ENCODE measurements at regions not wholly inside any gene's neighbourhood (a gene's known extent, or its start where the extent isn't known, plus 50 kb on each side); places are given as distances from the start of the nearest gene placed in this dataset.

DNA sequence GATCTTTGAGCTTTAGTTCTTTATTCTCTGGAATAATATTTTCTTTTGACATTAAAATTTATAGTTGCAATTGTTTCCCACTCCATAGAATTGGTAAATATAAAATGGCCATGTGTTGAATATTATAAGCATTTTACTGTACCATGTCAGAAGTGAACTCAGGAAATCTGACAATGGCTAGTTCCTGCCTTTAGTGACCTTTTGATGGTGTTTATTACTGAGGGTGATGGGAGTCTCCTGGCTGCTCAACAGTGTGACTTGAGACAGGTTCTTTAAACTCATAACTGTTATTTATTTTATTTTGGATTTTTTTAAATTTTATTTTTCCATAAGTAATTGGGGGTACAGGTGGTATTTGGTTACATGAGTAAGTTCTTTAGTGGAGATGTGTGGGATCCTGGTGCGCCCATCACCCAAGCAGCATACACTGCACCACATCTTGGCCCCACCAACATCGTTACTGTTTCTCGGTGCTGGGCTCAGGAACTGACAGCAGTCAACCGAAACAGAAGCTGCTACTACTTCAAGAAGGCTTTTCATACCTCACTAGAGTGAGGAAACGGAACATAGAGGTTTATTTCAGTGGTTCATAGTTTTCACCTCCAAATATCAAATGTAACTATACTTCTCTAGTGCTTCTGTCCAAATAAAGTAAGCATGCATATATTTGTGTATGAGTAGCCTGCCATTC is 90.4 kb downstream of the PLEKHG1 start:
- no peaks in the 10 kb centered on the region for H3K79me2 ChIP-seq (ENCODE audit: control insufficient read depth, insufficient read depth, low read length)
- H3K4me3 ChIP-seq, result no peak overlapping the region
- POLR2A ChIA-PET, result no interaction called here
- in situ Hi-C loops (cut with MboI), result no loop called here
- DNase-seq (ENCODE audit: extremely low read depth in 1 of 4, low spot score in 3 of 4), result no peak
- H3K27ac ChIP-seq (ENCODE audit: extremely low read depth, low read depth, low read length), result no peak overlapping the region
- no peaks in the 10 kb centered on the region for H4K20me1 ChIP-seq (replicated peaks; ENCODE audit: control insufficient read depth, insufficient read depth, low read length)
- no peak overlapping the region for H3K9ac ChIP-seq (ENCODE audit: insufficient read depth in 1 of 2, low read depth in 2 of 2, low read length in 2 of 2)
- H3K4me1 ChIP-seq (replicated peaks in 1 of 2; ENCODE audit: control insufficient read depth in 2 of 2, insufficient read depth in 2 of 2, low read length in 2 of 2), result no peaks in the 10 kb centered on the region
- ATAC-seq, result no peak
- TF ChIP-seq WHSC1 (IDR thresholded peaks at IDR 0.05; ENCODE audit: low read length) (no peak), ZNF431 (CRISPR knock-in tag; IDR thresholded peaks at IDR 0.05) (no peak), ZNF644 (tag; IDR thresholded peaks at IDR 0.05; ENCODE audit: low read depth) (no peak), GATAD2A (IDR thresholded peaks at IDR 0.05) (no peak), ELF4 (CRISPR knock-in tag; IDR thresholded peaks at IDR 0.05) (no peak)
- WGBS (ENCODE audit: insufficient coverage, low coverage, missing lambda C conversion rate), result 0% methylated on average over 5 of the region's 5 CpGs
- no peak for FAIRE-seq
- BruUV-seq (replicated peaks), result no TSS peak
- no peaks in the 10 kb centered on the region for H3K9me3 ChIP-seq (replicated peaks; ENCODE audit: control insufficient read depth, insufficient read depth, low read depth, low read length)
- no peak overlapping the region for H3K4me2 ChIP-seq (ENCODE audit: insufficient read depth, low read length)
- H2AFZ ChIP-seq (ENCODE audit: low read depth, low read length), result no peak overlapping the region
- intact Hi-C loops (cut with micrococcal nuclease), result loop anchor here (5.0 kb wide), 2 partner anchors 52 to 102 kb away; no protein-coding TSS in a partner anchor
- H3K36me3 ChIP-seq (ENCODE audit: control insufficient read depth, insufficient read depth, low read length), result no peaks in the 10 kb centered on the region
- H3K27me3 ChIP-seq (ENCODE audit: control insufficient read depth in 2 of 2, insufficient read depth in 2 of 2, low read length in 2 of 2), result peaks cover 2 to 17% of the 10 kb centered on the region in 2 experiments; a peak in 4 of 5 replicates
- CTCF ChIA-PET (ENCODE audit: low intra/inter-chr PET ratio), result interaction anchor here (0.7 kb wide), 1 partner anchor 719 kb away, joined by 3 read pairs; no protein-coding TSS in a partner anchor
- no peaks in the 10 kb centered on the region for H3K9me1 ChIP-seq (ENCODE audit: control insufficient read depth, insufficient read depth, low read length)

DNA sequence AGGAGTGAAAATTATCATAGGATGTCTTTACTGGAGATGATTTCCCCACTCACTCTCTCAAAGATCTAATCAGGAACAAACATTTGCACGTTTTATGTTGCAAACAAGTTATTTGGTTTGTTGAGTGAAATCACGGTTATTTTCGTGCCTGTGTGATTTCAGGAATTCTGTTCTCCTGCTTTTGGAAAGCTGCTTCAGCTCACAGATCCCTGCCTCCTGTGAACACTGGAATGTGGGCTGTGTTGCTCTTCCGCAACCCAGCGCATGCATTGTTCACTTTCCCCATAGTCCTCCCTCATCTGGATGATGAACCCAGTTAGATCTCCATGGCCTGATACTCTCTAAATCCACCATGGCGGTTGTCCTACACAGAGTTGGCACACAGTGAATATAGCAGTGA is 91.0 kb downstream of the PLEKHG1 start:
- H3K36me3 ChIP-seq (ENCODE audit: control insufficient read depth, insufficient read depth, low read length), result no peaks in the 10 kb centered on the region
- H3K9me1 ChIP-seq (ENCODE audit: control insufficient read depth, insufficient read depth, low read length), result no peaks in the 10 kb centered on the region
- DNase-seq (ENCODE audit: extremely low read depth in 1 of 4, low spot score in 3 of 4) (no peak), ATAC-seq (no peak), FAIRE-seq (no peak)
- ChIA-PET CTCF (ENCODE audit: low intra/inter-chr PET ratio) (no interaction called here), POLR2A (no interaction called here)
- no TSS peak for BruUV-seq (replicated peaks)
- H3K4me1 ChIP-seq (replicated peaks in 1 of 2; ENCODE audit: control insufficient read depth in 2 of 2, insufficient read depth in 2 of 2, low read length in 2 of 2), result no peaks in the 10 kb centered on the region
- in situ Hi-C loops (cut with MboI) (no loop called here), intact Hi-C loops (cut with micrococcal nuclease) (no loop called here)
- no peaks in the 10 kb centered on the region for H3K79me2 ChIP-seq (ENCODE audit: control insufficient read depth, insufficient read depth, low read length)
- no peak overlapping the region for H3K27ac ChIP-seq (ENCODE audit: extremely low read depth, low read depth, low read length)
- 0% methylated on average over 6 of the region's 6 CpGs for WGBS (ENCODE audit: insufficient coverage, low coverage, missing lambda C conversion rate)
- TF ChIP-seq FOXK1 (CRISPR knock-in tag; IDR thresholded peaks at IDR 0.05; ENCODE audit: borderline replicate concordance) (no peak), BRD4 (IDR thresholded peaks at IDR 0.05) (no peak), CXXC5 (CRISPR knock-in tag; IDR thresholded peaks at IDR 0.05) (no peak), BHLHE40 (IDR thresholded peaks at IDR 0.05; ENCODE audit: low read length) (no peak), SRSF7 (optimal IDR thresholded peaks at IDR 0.05; ENCODE audit: low read depth, low read length) (no peak)
- TF ChIP-seq, protein P1, sequence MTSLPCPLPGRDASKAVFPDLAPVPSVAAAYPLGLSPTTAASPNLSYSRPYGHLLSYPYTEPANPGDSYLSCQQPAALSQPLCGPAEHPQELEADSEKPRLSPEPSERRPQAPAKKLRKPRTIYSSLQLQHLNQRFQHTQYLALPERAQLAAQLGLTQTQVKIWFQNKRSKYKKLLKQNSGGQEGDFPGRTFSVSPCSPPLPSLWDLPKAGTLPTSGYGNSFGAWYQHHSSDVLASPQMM (CRISPR knock-in tag; IDR thresholded peaks at IDR 0.05), result no peak
- H4K20me1 ChIP-seq (replicated peaks; ENCODE audit: control insufficient read depth, insufficient read depth, low read length), result no peaks in the 10 kb centered on the region
- no peaks in the 10 kb centered on the region for H3K9me3 ChIP-seq (replicated peaks; ENCODE audit: control insufficient read depth, insufficient read depth, low read depth, low read length)
- H3K4me3 ChIP-seq, result no peak overlapping the region
- H3K9ac ChIP-seq (ENCODE audit: insufficient read depth in 1 of 2, low read depth in 2 of 2, low read length in 2 of 2), result no peak overlapping the region
- no peak overlapping the region for H3K4me2 ChIP-seq (ENCODE audit: insufficient read depth, low read length)
- peaks cover 4 to 14% of the 10 kb centered on the region in 2 experiments; a peak in 4 of 5 replicates for H3K27me3 ChIP-seq (ENCODE audit: control insufficient read depth in 2 of 2, insufficient read depth in 2 of 2, low read length in 2 of 2)
- no peak overlapping the region for H2AFZ ChIP-seq (ENCODE audit: low read depth, low read length)
